K562 (cell line): ENCODE measurements at regions not wholly inside any gene's neighbourhood (a gene's known extent, or its start where the extent isn't known, plus 50 kb on each side); places are given as distances from the start of the nearest gene placed in this dataset.

Source experiments
- ATAC-seq: fragments of 200-7000 bp; cut with Tn5 transposase; 3 replicates; pipeline ENCODE4 v1.9.1; 2020; ENCODE audit warnings: moderate library complexity
- BruUV-seq: library from RNA; stranded (reverse); fragments of 400-500 nt; replicated peaks from 2 replicates; lab custom pipeline; 2021; lab: Mats Ljungman, UMichigan
- CTCF ChIA-PET: fragments of 300-600 bp; formaldehyde crosslinking; extraction: SDS; loops from one replicate; lab custom pipeline; 2021; ENCODE audit warnings: low intra/inter-chr PET ratio; lab: Yijun Ruan, JAX
- POLR2A ChIA-PET: fragments of 300-600, 350-650 bp; sonication (Branson Sonifier 250); formaldehyde crosslinking; extraction: SDS; loops from one replicate; lab custom pipeline; 2021; ENCODE audit warnings: antibody characterized with exemption, inconsistent platforms; lab: Yijun Ruan, JAX
- DNase-seq, 4 experiments: peaks; one replicate each; pipeline versions ENCODE4 v3.0.0 to v3.0.0-alpha.2; 2011 to 2018; ENCODE audit warnings: low spot score in 3 of 4, mixed read lengths in 3 of 4; ENCODE audit errors: extremely low read depth in 1 of 4
- FAIRE-seq: peaks from 2 replicates; lab custom pipeline; 2011; peaks lifted over from hg19 to GRCh38; lab: Jason Lieb, UNC
- H2AFZ ChIP-seq: 2 replicates; pipeline ENCODE4 v1.6.0; 2011; ENCODE audit warnings: low read depth, low read length, control low read depth, inconsistent platforms
- H3K27ac ChIP-seq: fragments of 200-600 bp; 3 replicates; pipeline ENCODE4 v1.8.0; 2011; ENCODE audit warnings: low read depth, mild to moderate bottlenecking, control low read depth, inconsistent platforms, low read length, moderate library complexity, mixed read lengths; ENCODE audit errors: extremely low read depth
- H3K27me3 ChIP-seq, 2 experiments: fragments of 300-600 bp in 1 of 2; 2 replicates in 1 of 2; 3 replicates in 1 of 2; pipeline versions ENCODE4 v1.6.0 to v1.8.0; 2011; ENCODE audit warnings: inconsistent platforms in 2 of 2, low read length in 2 of 2, mild to moderate bottlenecking in 1 of 2, mixed read lengths in 1 of 2, moderate library complexity in 1 of 2; ENCODE audit not compliant: control insufficient read depth in 2 of 2, insufficient read depth in 2 of 2
- H3K36me3 ChIP-seq: fragments of 300-600 bp; 3 replicates; pipeline ENCODE4 v1.8.0; 2011; ENCODE audit warnings: mild to moderate bottlenecking, low read length, inconsistent platforms; ENCODE audit not compliant: control insufficient read depth, insufficient read depth
- H3K4me1 ChIP-seq, 2 experiments: fragments of 200-600 bp in 1 of 2; replicated peaks in 1 of 2; 2 replicates in 1 of 2; 3 replicates in 1 of 2; pipeline versions ENCODE4 v1.5.1 to v1.8.0; 2011; ENCODE audit warnings: inconsistent platforms in 2 of 2, low read length in 2 of 2, mild to moderate bottlenecking in 1 of 2, mixed read lengths in 1 of 2, moderate library complexity in 1 of 2; ENCODE audit not compliant: control insufficient read depth in 2 of 2, insufficient read depth in 2 of 2
- H3K4me2 ChIP-seq: 2 replicates; pipeline ENCODE4 v1.6.1; 2011; ENCODE audit warnings: low read length, control low read depth, inconsistent platforms, mixed read lengths; ENCODE audit not compliant: insufficient read depth
- H3K4me3 ChIP-seq: fragments of 200-600 bp; sonication (generic), shearing (Covaris generic); 2 replicates; pipeline ENCODE4 v1.5.1; 2016; ENCODE audit warnings: control low read depth, inconsistent platforms
- H3K79me2 ChIP-seq: fragments of 200-600 bp; 3 replicates; pipeline ENCODE4 v1.8.0; 2011; ENCODE audit warnings: low read length, inconsistent platforms; ENCODE audit not compliant: control insufficient read depth, insufficient read depth
- H3K9ac ChIP-seq, 2 experiments: 2 replicates each; pipeline versions ENCODE4 v1.6.0 to v1.6.1; 2011; ENCODE audit warnings: low read depth in 2 of 2, low read length in 2 of 2, control low read depth in 1 of 2, inconsistent platforms in 1 of 2, mild to moderate bottlenecking in 1 of 2, mixed read lengths in 1 of 2; ENCODE audit not compliant: insufficient read depth in 1 of 2
- H3K9me1 ChIP-seq: one replicate; pipeline ENCODE4 v1.6.0; 2011; ENCODE audit warnings: inconsistent platforms, mild to moderate bottlenecking, low read length, moderate library complexity; ENCODE audit not compliant: control insufficient read depth, insufficient read depth
- H3K9me3 ChIP-seq: replicated peaks from 2 replicates; pipeline ENCODE4 v1.5.1; 2011; ENCODE audit warnings: low read depth, low read length, inconsistent platforms; ENCODE audit not compliant: control insufficient read depth, insufficient read depth
- H4K20me1 ChIP-seq: replicated peaks from 2 replicates; pipeline ENCODE4 v1.6.1; 2011; ENCODE audit warnings: low read length, inconsistent platforms, mixed read lengths; ENCODE audit not compliant: control insufficient read depth, insufficient read depth
- CHD2 ChIP-seq: IDR thresholded peaks from 2 replicates; pipeline ENCODE4 v1.6.1; 2011; ENCODE audit warnings: low read depth, low read length
- GATAD2A ChIP-seq: fragments of 450-650 bp; IDR thresholded peaks from 2 replicates; pipeline ENCODE4 v1.6.1; 2017
- HMGN3 ChIP-seq: IDR thresholded peaks from 2 replicates; pipeline ENCODE4 v1.6.1; 2011; ENCODE audit warnings: borderline replicate concordance, low read depth, mild to moderate bottlenecking, mixed read lengths, low read length; ENCODE audit not compliant: insufficient read length; ENCODE audit errors: extremely low read depth
- PKNOX1 ChIP-seq: fragments of 450-650 bp; IDR thresholded peaks from 2 replicates; pipeline ENCODE4 v1.6.1; 2016
- PURB ChIP-seq: sonication (generic); formaldehyde crosslinking; IDR thresholded peaks from 2 replicates; pipeline ENCODE4 v1.9.0; 2021; ENCODE audit warnings: low read depth, mild to moderate bottlenecking, missing genetic modification reagents
- RBM34 ChIP-seq: fragments of 200-400 bp; formaldehyde crosslinking; IDR thresholded peaks from 2 replicates; pipeline ENCODE4 v1.6.1; 2018; ENCODE audit warnings: low read length, borderline replicate concordance; ENCODE audit not compliant: insufficient read depth
- SUPT5H ChIP-seq: fragments of 450-650 bp; IDR thresholded peaks from 2 replicates; pipeline ENCODE4 v1.6.1; 2016
- TAF1 ChIP-seq: IDR thresholded peaks from 2 replicates; pipeline ENCODE4 v1.6.1; 2011; ENCODE audit warnings: mild to moderate bottlenecking, low read length, moderate library complexity; ENCODE audit not compliant: insufficient read depth, control insufficient read depth, severe bottlenecking; ENCODE audit errors: extremely low read depth
- ZNF175 ChIP-seq: fragments of 200-800 bp; sonication (Bioruptor generic); IDR thresholded peaks from 2 replicates; pipeline ENCODE4 v1.6.1; 2016; ENCODE audit warnings: low read depth, mild to moderate bottlenecking, missing genetic modification characterization, missing compliant biosample characterization
- ZNF551 ChIP-seq: fragments of 250-450 bp; sonication (Bioruptor Pico); IDR thresholded peaks from 2 replicates; pipeline ENCODE4 v1.5.0; 2021; ENCODE audit warnings: mild to moderate bottlenecking, moderate library complexity
- ZNF75A ChIP-seq: fragments of 450-650 bp; formaldehyde crosslinking; IDR thresholded peaks from 2 replicates; pipeline ENCODE4 v1.4.0; 2020; ENCODE audit warnings: mild to moderate bottlenecking
- ZNF76 ChIP-seq: fragments of 250-450 bp; sonication (Bioruptor Pico); IDR thresholded peaks from 2 replicates; pipeline ENCODE4 v1.4.0; 2020; ENCODE audit warnings: mild to moderate bottlenecking, moderate library complexity, borderline replicate concordance
- whole genome bisulfite sequencing: fragments of 100-300 bp; shearing (Covaris generic); methylation state at CpG from one replicate; pipeline ENCODE4 v1.1.6; 2016; ENCODE audit warnings: low coverage, mixed read lengths; ENCODE audit not compliant: insufficient coverage; ENCODE audit errors: missing lambda C conversion rate; 5-methylcytosine and 5-hydroxymethylcytosine counted together
- in situ Hi-C: fragments of 300-500 bp; cut with MboI; formaldehyde crosslinking; loops from 4 replicates; pipeline ENCODE4 v1.15.0; 2018; ENCODE audit warnings: inconsistent platforms, mixed read lengths
- intact Hi-C: fragments of 100-400 bp; cut with micrococcal nuclease; formaldehyde crosslinking; loops from 2 replicates; pipeline ENCODE4 v1.14.2; 2022

DNA sequence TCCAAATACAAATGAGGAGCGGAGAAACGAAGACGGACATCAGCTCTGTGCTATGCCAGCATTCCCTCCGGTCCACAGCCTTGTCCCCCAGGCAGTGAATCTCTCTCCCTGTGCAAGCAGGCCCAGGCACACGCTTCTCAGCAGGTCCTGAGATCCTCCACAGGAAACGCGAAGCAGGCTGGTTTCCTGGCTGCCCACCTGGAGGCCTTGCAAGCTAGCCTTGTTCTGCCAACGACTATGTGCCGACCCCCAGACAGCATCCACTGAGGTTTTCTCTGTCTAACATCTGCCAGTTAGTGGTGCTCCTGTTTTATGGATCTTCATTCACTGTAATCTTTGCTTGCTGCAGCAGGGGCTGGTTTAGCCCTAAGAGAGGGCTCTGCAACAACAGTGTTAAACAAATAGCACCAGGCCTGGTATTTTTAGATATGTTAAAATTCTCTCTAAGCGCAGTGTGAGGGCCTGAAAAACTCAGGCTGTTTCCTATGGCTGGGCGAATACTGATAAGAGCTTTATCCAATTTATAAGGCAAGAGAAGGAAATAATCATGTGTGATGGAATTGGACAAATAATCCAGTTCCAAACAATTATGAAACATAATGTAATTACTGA is 386.0 kb upstream of the ARID1B start:
- FAIRE-seq (no peak), DNase-seq (no peak), ATAC-seq (no peak)
- no peak overlapping the region for H3K27ac ChIP-seq
- H3K4me1 ChIP-seq = no peaks in the 10 kb centered on the region
- WGBS = 0% methylated on average over 11 of the region's 11 CpGs
- ChIA-PET CTCF (no interaction called here), POLR2A (no interaction called here)
- no peaks in the 10 kb centered on the region for H3K36me3 ChIP-seq
- H3K4me3 ChIP-seq = no peak overlapping the region
- H3K9me1 ChIP-seq = no peaks in the 10 kb centered on the region
- H3K4me2 ChIP-seq = no peak overlapping the region
- H2AFZ ChIP-seq = no peak overlapping the region
- H3K9me3 ChIP-seq = no peaks in the 10 kb centered on the region
- no peaks in the 10 kb centered on the region for H3K79me2 ChIP-seq
- no peak for TF ChIP-seq CHD2
- TF ChIP-seq GATAD2A = no peak
- no peak for TF ChIP-seq ZNF551 (CRISPR knock-in tag)
- no peak for TF ChIP-seq PURB (CRISPR knock-in tag)
- no peak for TF ChIP-seq ZNF76 (CRISPR knock-in tag)
- no peak for TF ChIP-seq HMGN3
- no peak for TF ChIP-seq SUPT5H
- no peak for TF ChIP-seq TAF1
- TF ChIP-seq ZNF175 = no peak
- TF ChIP-seq RBM34 = no peak
- no peak for TF ChIP-seq PKNOX1
- TF ChIP-seq ZNF75A (CRISPR knock-in tag) = no peak
- in situ Hi-C loops = no loop called here
- intact Hi-C loops = no loop called here
- no peak overlapping the region for H3K9ac ChIP-seq
- H4K20me1 ChIP-seq = no peaks in the 10 kb centered on the region
- peaks cover 0 to 10% of the 10 kb centered on the region in 2 experiments; a peak in 3 of 5 replicates for H3K27me3 ChIP-seq
- no TSS peak for BruUV-seq
